Astrocyte (in vitro differentiated cells and primary cell): ENCODE measurements at regions not wholly inside any gene's neighbourhood (a gene's known extent, or its start where the extent isn't known, plus 50 kb on each side); places are given as distances from the start of the nearest gene placed in this dataset.

Experiments used
- DNase-seq: peaks from one replicate; pipeline ENCODE4 v3.0.0-alpha.2; 2010; ENCODE audit warnings: low read depth
- FAIRE-seq: peaks from 2 replicates; lab custom pipeline; 2011; peaks lifted over from hg19 to GRCh38; lab: Jason Lieb, UNC
- H2AFZ ChIP-seq: 2 replicates; pipeline ENCODE4 v1.6.0; 2012; ENCODE audit warnings: low read depth, low read length, inconsistent platforms
- H3K27ac ChIP-seq: 2 replicates; pipeline ENCODE4 v1.5.1; 2011; ENCODE audit warnings: low read depth, low read length, inconsistent platforms
- H3K27me3 ChIP-seq: 2 replicates; pipeline ENCODE4 v1.6.0; 2011; ENCODE audit warnings: low read length, inconsistent platforms; ENCODE audit not compliant: insufficient read depth
- H3K36me3 ChIP-seq: 2 replicates; pipeline ENCODE4 v1.5.1; 2011; ENCODE audit warnings: low read length, inconsistent platforms; ENCODE audit not compliant: insufficient read depth
- H3K4me1 ChIP-seq: 2 replicates; pipeline ENCODE4 v1.5.1; 2011; ENCODE audit warnings: low read length, inconsistent platforms; ENCODE audit not compliant: insufficient read depth
- H3K4me2 ChIP-seq: 2 replicates; pipeline ENCODE4 v1.6.0; 2012; ENCODE audit warnings: low read length, inconsistent platforms
- H3K4me3 ChIP-seq: 2 replicates; pipeline ENCODE4 v1.5.1; 2011; ENCODE audit warnings: low read depth, mild to moderate bottlenecking, low read length, inconsistent platforms; ENCODE audit not compliant: insufficient read depth
- H3K79me2 ChIP-seq: 2 replicates; pipeline ENCODE4 v1.6.0; 2012; ENCODE audit warnings: mild to moderate bottlenecking, low read length, inconsistent platforms; ENCODE audit not compliant: insufficient read depth
- H3K9ac ChIP-seq: 2 replicates; pipeline ENCODE4 v1.6.0; 2012; ENCODE audit warnings: mild to moderate bottlenecking, low read length, inconsistent platforms
- H3K9me3 ChIP-seq: 2 replicates; pipeline ENCODE4 v1.5.1; 2012; ENCODE audit warnings: low read depth, mild to moderate bottlenecking, low read length, inconsistent platforms; ENCODE audit not compliant: insufficient read depth
- H4K20me1 ChIP-seq: 2 replicates; pipeline ENCODE4 v1.6.0; 2012; ENCODE audit warnings: low read length, inconsistent platforms; ENCODE audit not compliant: insufficient read depth
- H3K27ac Mint-ChIP-seq: one replicate; pipeline ENCODE4 v1.8.0; 2021; ENCODE audit warnings: mild to moderate bottlenecking, mixed read lengths; ENCODE audit not compliant: unreplicated experiment
- H3K27me3 Mint-ChIP-seq: one replicate; pipeline ENCODE4 v1.8.0; 2021; ENCODE audit warnings: low read depth, mixed read lengths; ENCODE audit not compliant: unreplicated experiment
- H3K36me3 Mint-ChIP-seq: one replicate; pipeline ENCODE4 v1.8.0; 2021; ENCODE audit warnings: low read depth, mixed read lengths; ENCODE audit not compliant: unreplicated experiment
- H3K4me1 Mint-ChIP-seq: one replicate; pipeline ENCODE4 v1.8.0; 2021; ENCODE audit warnings: low read depth, mixed read lengths; ENCODE audit not compliant: unreplicated experiment
- H3K4me3 Mint-ChIP-seq: one replicate; pipeline ENCODE4 v1.8.0; 2021; ENCODE audit warnings: mild to moderate bottlenecking, moderate library complexity, mixed read lengths; ENCODE audit not compliant: unreplicated experiment
- H3K9me3 Mint-ChIP-seq: one replicate; pipeline ENCODE4 v1.8.0; 2021; ENCODE audit warnings: mild to moderate bottlenecking, mixed read lengths; ENCODE audit not compliant: unreplicated experiment
- EZH2 ChIP-seq: IDR thresholded peaks from 2 replicates; pipeline ENCODE4 v1.6.1; 2012; ENCODE audit warnings: mild to moderate bottlenecking, low read length, inconsistent platforms; ENCODE audit not compliant: insufficient read depth
- TF ChIP-seq, protein P1 (sequence below): IDR thresholded peaks from 2 replicates; pipeline ENCODE4 v1.5.1; 2011; ENCODE audit warnings: low read depth, mild to moderate bottlenecking, inconsistent platforms, low read length, moderate library complexity; ENCODE audit not compliant: insufficient read depth

- no peaks in the 10 kb centered on the region for H3K36me3 ChIP-seq
- H3K4me1 ChIP-seq, result no peaks in the 10 kb centered on the region
- no peak for FAIRE-seq
- no peak for DNase-seq
- no peak for TF ChIP-seq EZH2
- TF ChIP-seq, protein P1, sequence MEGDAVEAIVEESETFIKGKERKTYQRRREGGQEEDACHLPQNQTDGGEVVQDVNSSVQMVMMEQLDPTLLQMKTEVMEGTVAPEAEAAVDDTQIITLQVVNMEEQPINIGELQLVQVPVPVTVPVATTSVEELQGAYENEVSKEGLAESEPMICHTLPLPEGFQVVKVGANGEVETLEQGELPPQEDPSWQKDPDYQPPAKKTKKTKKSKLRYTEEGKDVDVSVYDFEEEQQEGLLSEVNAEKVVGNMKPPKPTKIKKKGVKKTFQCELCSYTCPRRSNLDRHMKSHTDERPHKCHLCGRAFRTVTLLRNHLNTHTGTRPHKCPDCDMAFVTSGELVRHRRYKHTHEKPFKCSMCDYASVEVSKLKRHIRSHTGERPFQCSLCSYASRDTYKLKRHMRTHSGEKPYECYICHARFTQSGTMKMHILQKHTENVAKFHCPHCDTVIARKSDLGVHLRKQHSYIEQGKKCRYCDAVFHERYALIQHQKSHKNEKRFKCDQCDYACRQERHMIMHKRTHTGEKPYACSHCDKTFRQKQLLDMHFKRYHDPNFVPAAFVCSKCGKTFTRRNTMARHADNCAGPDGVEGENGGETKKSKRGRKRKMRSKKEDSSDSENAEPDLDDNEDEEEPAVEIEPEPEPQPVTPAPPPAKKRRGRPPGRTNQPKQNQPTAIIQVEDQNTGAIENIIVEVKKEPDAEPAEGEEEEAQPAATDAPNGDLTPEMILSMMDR, result no peak
- H3K27me3 ChIP-seq, result peaks cover 6% of the 10 kb centered on the region
- no peaks in the 10 kb centered on the region for H4K20me1 ChIP-seq
- no peaks in the 10 kb centered on the region for H3K4me1 Mint-ChIP-seq
- H3K9me3 ChIP-seq, result no peaks in the 10 kb centered on the region
- peaks cover 13% of the 10 kb centered on the region for H3K27me3 Mint-ChIP-seq
- no peak overlapping the region for H3K9ac ChIP-seq
- no peaks in the 10 kb centered on the region for H3K9me3 Mint-ChIP-seq
- H3K27ac ChIP-seq, result no peak overlapping the region
- H3K79me2 ChIP-seq, result no peaks in the 10 kb centered on the region
- H3K27ac Mint-ChIP-seq, result no peak overlapping the region
- H3K4me3 ChIP-seq, result no peak overlapping the region
- no peak overlapping the region for H2AFZ ChIP-seq
- H3K4me2 ChIP-seq, result no peak overlapping the region
- no peaks in the 10 kb centered on the region for H3K36me3 Mint-ChIP-seq
- no peak overlapping the region for H3K4me3 Mint-ChIP-seq
Measured at GRCh38 chr17:72305472-72305871, 184.7 kb downstream of the SOX9 start.

- H3K4me3 ChIP-seq, result no peak overlapping the region
- H3K27ac Mint-ChIP-seq, result no peak overlapping the region
- H3K9ac ChIP-seq, result no peak overlapping the region
- TF ChIP-seq, protein P1, result no peak
- no peak for TF ChIP-seq EZH2
- H3K4me1 ChIP-seq, result no peaks in the 10 kb centered on the region
- H4K20me1 ChIP-seq, result no peaks in the 10 kb centered on the region
- no peaks in the 10 kb centered on the region for H3K79me2 ChIP-seq
- H3K4me3 Mint-ChIP-seq, result no peak overlapping the region
- FAIRE-seq (no peak), DNase-seq (no peak)
- H2AFZ ChIP-seq, result no peak overlapping the region
- no peaks in the 10 kb centered on the region for H3K36me3 ChIP-seq
- no peak overlapping the region for H3K27ac ChIP-seq
- no peaks in the 10 kb centered on the region for H3K4me1 Mint-ChIP-seq
- H3K9me3 Mint-ChIP-seq, result no peaks in the 10 kb centered on the region
- H3K9me3 ChIP-seq, result no peaks in the 10 kb centered on the region
- no peak overlapping the region for H3K4me2 ChIP-seq
- H3K27me3 Mint-ChIP-seq, result peaks cover 13% of the 10 kb centered on the region
- H3K36me3 Mint-ChIP-seq, result no peaks in the 10 kb centered on the region
- peaks cover 6% of the 10 kb centered on the region for H3K27me3 ChIP-seq
Measured at GRCh38 chr17:72306037-72306436, 185.2 kb downstream of the SOX9 start.

DNA sequence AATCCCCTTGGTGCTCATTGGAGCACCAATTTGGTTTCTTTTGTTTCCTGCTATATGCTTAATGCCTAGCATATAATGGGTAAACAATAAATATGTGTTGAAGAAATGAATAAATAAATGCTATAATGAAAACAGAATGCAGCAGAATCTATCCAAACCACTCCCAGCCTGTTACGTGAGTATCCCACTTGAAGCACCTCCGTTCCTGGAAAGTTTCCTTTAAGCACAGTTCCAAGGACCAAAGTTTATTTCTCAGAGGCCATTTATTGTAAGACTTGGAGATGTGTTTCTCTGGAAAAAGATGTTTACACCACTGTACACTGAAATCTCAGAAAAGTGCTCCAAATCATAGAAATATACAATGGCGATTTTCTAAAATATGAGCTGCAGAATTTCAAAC is 187.0 kb downstream of the SOX9 start:
- Histone ChIP-seq H3K9me3 (no peaks in the 10 kb centered on the region), H4K20me1 (no peaks in the 10 kb centered on the region), H3K36me3 (no peaks in the 10 kb centered on the region), H3K79me2 (no peaks in the 10 kb centered on the region), H3K27me3 (peaks cover 6% of the 10 kb centered on the region), H3K27ac (no peak overlapping the region), H3K4me1 (no peaks in the 10 kb centered on the region), H3K4me2 (no peak overlapping the region), H3K9ac (no peak overlapping the region), H3K4me3 (no peak overlapping the region), H2AFZ (no peak overlapping the region)
- peaks cover 13% of the 10 kb centered on the region for H3K27me3 Mint-ChIP-seq
- H3K4me3 Mint-ChIP-seq, result no peak overlapping the region
- DNase-seq (no peak), FAIRE-seq (no peak)
- no peaks in the 10 kb centered on the region for H3K9me3 Mint-ChIP-seq
- no peaks in the 10 kb centered on the region for H3K4me1 Mint-ChIP-seq
- no peaks in the 10 kb centered on the region for H3K36me3 Mint-ChIP-seq
- TF ChIP-seq, protein P1, result no peak
- TF ChIP-seq EZH2, result no peak
- H3K27ac Mint-ChIP-seq, result no peak overlapping the region
